HCT116 (cell line): ENCODE measurements at regions not wholly inside any gene's neighbourhood (a gene's known extent, or its start where the extent isn't known, plus 50 kb on each side); places are given as distances from the start of the nearest gene placed in this dataset.

ENCODE experiments used
- ATAC-seq: fragments of 200-7000 bp; cut with Tn5 transposase; 2 replicates; pipeline ENCODE4 v1.9.1; 2020; ENCODE audit warnings: mild to moderate bottlenecking, moderate library complexity
- BruUV-seq: library from RNA; stranded (reverse); fragments of 400-500 nt; replicated peaks from 2 replicates; lab custom pipeline; 2021; lab: Mats Ljungman, UMichigan
- CTCF ChIA-PET: fragments of 300-600 bp; sonication (Branson Sonifier 250); formaldehyde crosslinking; loops from one replicate; lab custom pipeline; 2021; ENCODE audit warnings: antibody characterized with exemption; lab: Charles Lee
- POLR2A ChIA-PET: fragments of 300-600, 350-600 bp; sonication (Branson Sonifier 250); formaldehyde crosslinking; loops from one replicate; lab custom pipeline; 2021; ENCODE audit warnings: antibody characterized with exemption; lab: Charles Lee
- RAD21 ChIA-PET, 2 experiments: fragments of 300-600 bp; sonication (Branson Sonifier 250); formaldehyde crosslinking; loops; one replicate each; lab custom pipeline; 2023; ENCODE audit warnings: low total read pairs in 2 of 2; ENCODE audit not compliant: uncharacterized antibody in 2 of 2, unreplicated experiment in 2 of 2, low non-redundant PET in 1 of 2; lab: Charles Lee
- DNase-seq: peaks from one replicate; pipeline ENCODE4 v3.0.0-alpha.2; 2010; ENCODE audit warnings: low read depth, low spot score
- H2AFZ ChIP-seq: fragments of 200-600 bp; shearing (Covaris generic), sonication (generic); 2 replicates; pipeline ENCODE4 v1.6.1; 2017; ENCODE audit warnings: low read depth, mixed run types, mixed read lengths, antibody characterized with exemption, low read length; ENCODE audit not compliant: poor library complexity, severe bottlenecking
- H3K27ac ChIP-seq: 2 replicates; pipeline ENCODE4 v1.5.1; 2012; ENCODE audit warnings: low read depth, low read length
- H3K27me3 ChIP-seq: fragments of 200-600 bp; sonication (generic); 2 replicates; pipeline ENCODE4 v1.6.1; 2016; ENCODE audit warnings: mixed run types, low read length, mixed read lengths; ENCODE audit not compliant: insufficient read depth
- H3K36me3 ChIP-seq, 2 experiments: fragments of 200-500 bp in 1 of 2; fragments of 200-600 bp in 1 of 2; sonication (Bioruptor generic) in 1 of 2; sonication (generic) in 1 of 2; 2 replicates each; pipeline versions ENCODE4 v1.5.1 to v1.6.1; 2014 to 2016; ENCODE audit warnings: low read length in 2 of 2, inconsistent platforms in 1 of 2, mixed read lengths in 1 of 2, mixed run types in 1 of 2; ENCODE audit not compliant: insufficient read depth in 2 of 2, control insufficient read depth in 1 of 2
- H3K4me1 ChIP-seq, 2 experiments: fragments of 200-600 bp in 1 of 2; sonication (generic) in 1 of 2; 2 replicates each; pipeline versions ENCODE4 v1.5.1 to v1.6.1; 2012 to 2017; ENCODE audit warnings: low read length in 2 of 2, inconsistent platforms in 1 of 2, mild to moderate bottlenecking in 1 of 2, mixed read lengths in 1 of 2, mixed run types in 1 of 2, moderate library complexity in 1 of 2; ENCODE audit not compliant: insufficient read depth in 2 of 2, control insufficient read depth in 1 of 2
- H3K4me2 ChIP-seq: fragments of 200-600 bp; sonication (generic); 2 replicates; pipeline ENCODE4 v1.6.1; 2017; ENCODE audit warnings: mixed run types, low read length, mixed read lengths
- H3K4me3 ChIP-seq, 2 experiments: fragments of 200-600 bp in 1 of 2; sonication (generic) in 1 of 2; replicated peaks in 1 of 2; 2 replicates each; pipeline ENCODE4 v1.5.1; 2011 to 2016; ENCODE audit warnings: low read length in 2 of 2, control low read depth in 1 of 2, low read depth in 1 of 2, mild to moderate bottlenecking in 1 of 2, mixed read lengths in 1 of 2, mixed run types in 1 of 2
- H3K79me2 ChIP-seq: fragments of 200-600 bp; sonication (generic); 2 replicates; pipeline ENCODE4 v1.6.1; 2017; ENCODE audit warnings: mild to moderate bottlenecking, mixed run types, low read length, moderate library complexity, mixed read lengths; ENCODE audit not compliant: insufficient read depth
- H3K9ac ChIP-seq: fragments of 200-600 bp; sonication (generic); 2 replicates; pipeline ENCODE4 v1.6.1; 2016; ENCODE audit warnings: low read length, mixed read lengths
- H3K9me2 ChIP-seq: fragments of 200-600 bp; sonication (generic), shearing (Covaris generic); 2 replicates; pipeline ENCODE4 v1.6.1; 2017; ENCODE audit warnings: mixed run types, mild to moderate bottlenecking, moderate library complexity; ENCODE audit not compliant: insufficient read depth
- H3K9me3 ChIP-seq, 2 experiments: fragments of 200-500 bp in 1 of 2; fragments of 200-600 bp in 1 of 2; sonication (Bioruptor generic) in 1 of 2; sonication (generic) in 1 of 2; 2 replicates each; pipeline ENCODE4 v1.6.1; 2014 to 2017; ENCODE audit warnings: low read length in 2 of 2, mixed read lengths in 2 of 2, inconsistent platforms in 1 of 2, low read depth in 1 of 2, mild to moderate bottlenecking in 1 of 2, mixed run types in 1 of 2, moderate library complexity in 1 of 2; ENCODE audit not compliant: control insufficient read depth in 1 of 2, insufficient read depth in 1 of 2
- H4K20me1 ChIP-seq: fragments of 200-600 bp; sonication (generic), shearing (Covaris generic); 2 replicates; pipeline ENCODE4 v1.6.1; 2017; ENCODE audit warnings: mixed run types, mild to moderate bottlenecking, moderate library complexity; ENCODE audit not compliant: insufficient read depth
- CBX3 ChIP-seq: IDR thresholded peaks from 2 replicates; pipeline ENCODE4 v1.6.1; 2012; ENCODE audit warnings: low read depth
- ELF1 ChIP-seq: IDR thresholded peaks from 2 replicates; pipeline ENCODE4 v1.6.1; 2012; ENCODE audit warnings: low read depth, borderline replicate concordance
- EZH2phosphoT487 ChIP-seq: fragments of 200-600 bp; IDR thresholded peaks from 2 replicates; pipeline ENCODE4 v1.6.1; 2018; ENCODE audit warnings: antibody characterized with exemption, borderline replicate concordance
- SIN3A ChIP-seq: IDR thresholded peaks from 2 replicates; pipeline ENCODE4 v1.6.1; 2012; ENCODE audit warnings: low read depth
- TCF7L2 ChIP-seq: IDR thresholded peaks from 2 replicates; pipeline ENCODE4 v1.7.0; 2011; ENCODE audit warnings: borderline replicate concordance, inconsistent platforms; ENCODE audit not compliant: insufficient read depth, insufficient read length; ENCODE audit errors: extremely low read depth
- YY1 ChIP-seq: IDR thresholded peaks from 2 replicates; pipeline ENCODE4 v1.6.1; 2011; ENCODE audit warnings: low read length, low read depth, moderate library complexity, mild to moderate bottlenecking; ENCODE audit not compliant: insufficient replicate concordance; ENCODE audit errors: extremely low read depth
- intact Hi-C: fragments of 100-400 bp; cut with micrococcal nuclease; formaldehyde crosslinking; loops from 2 replicates; pipeline ENCODE4 v1.10.0; 2022
- TF ChIP-seq, protein P1 (sequence below), 3 experiments: fragments of 200-600 bp in 1 of 3; sonication (generic) in 1 of 3; IDR thresholded peaks in 2 of 3; conservative IDR thresholded peaks in 1 of 3; 2 replicates each; pipeline ENCODE4 v1.5.1; 2012 to 2017; ENCODE audit warnings: low read depth in 2 of 3, low read length in 2 of 3, antibody characterized with exemption in 1 of 3, borderline replicate concordance in 1 of 3, control low read depth in 1 of 3, mild to moderate bottlenecking in 1 of 3, mixed read lengths in 1 of 3, mixed run types in 1 of 3, moderate library complexity in 1 of 3; ENCODE audit not compliant: insufficient read depth in 1 of 3
- TF ChIP-seq, protein P2 (sequence below): IDR thresholded peaks from 2 replicates; pipeline ENCODE4 v1.6.1; 2012

DNA sequence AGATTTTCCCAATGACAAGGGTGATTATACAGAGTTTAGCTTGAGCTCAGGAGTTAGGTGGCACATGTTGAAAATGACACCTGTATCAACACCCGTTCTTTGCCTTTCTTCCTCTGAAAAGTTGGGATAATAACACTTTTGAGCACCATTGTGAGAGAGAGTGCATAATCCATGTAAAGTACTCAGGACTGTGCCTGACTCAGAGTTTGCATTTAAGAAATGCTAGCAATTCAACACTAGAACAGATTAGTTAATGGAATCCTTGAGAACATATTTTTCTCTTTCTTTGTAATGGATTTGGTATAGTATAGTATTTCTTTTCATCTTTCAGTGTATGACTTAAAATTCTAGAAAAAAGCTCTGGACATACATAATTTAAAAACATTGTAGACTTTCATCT, 449.2 kb downstream of the GJA1 start:
- intact Hi-C loops, result no loop called here
- Histone ChIP-seq H2AFZ (no peak overlapping the region), H3K4me2 (no peak overlapping the region), H4K20me1 (no peaks in the 10 kb centered on the region), H3K36me3 (no peaks in the 10 kb centered on the region), H3K27ac (no peak overlapping the region), H3K9me3 (no peaks in the 10 kb centered on the region), H3K9ac (no peak overlapping the region), H3K27me3 (no peaks in the 10 kb centered on the region), H3K4me3 (no peak overlapping the region), H3K79me2 (no peaks in the 10 kb centered on the region), H3K9me2 (no peaks in the 10 kb centered on the region), H3K4me1 (peaks cover 0 to 7% of the 10 kb centered on the region in 2 experiments; a peak in 1 of 4 replicates)
- no TSS peak for BruUV-seq
- no peak for DNase-seq
- RAD21 ChIA-PET, result no interaction called here
- CTCF ChIA-PET, result no interaction called here
- ATAC-seq, result no peak
- TF ChIP-seq, protein P1, sequence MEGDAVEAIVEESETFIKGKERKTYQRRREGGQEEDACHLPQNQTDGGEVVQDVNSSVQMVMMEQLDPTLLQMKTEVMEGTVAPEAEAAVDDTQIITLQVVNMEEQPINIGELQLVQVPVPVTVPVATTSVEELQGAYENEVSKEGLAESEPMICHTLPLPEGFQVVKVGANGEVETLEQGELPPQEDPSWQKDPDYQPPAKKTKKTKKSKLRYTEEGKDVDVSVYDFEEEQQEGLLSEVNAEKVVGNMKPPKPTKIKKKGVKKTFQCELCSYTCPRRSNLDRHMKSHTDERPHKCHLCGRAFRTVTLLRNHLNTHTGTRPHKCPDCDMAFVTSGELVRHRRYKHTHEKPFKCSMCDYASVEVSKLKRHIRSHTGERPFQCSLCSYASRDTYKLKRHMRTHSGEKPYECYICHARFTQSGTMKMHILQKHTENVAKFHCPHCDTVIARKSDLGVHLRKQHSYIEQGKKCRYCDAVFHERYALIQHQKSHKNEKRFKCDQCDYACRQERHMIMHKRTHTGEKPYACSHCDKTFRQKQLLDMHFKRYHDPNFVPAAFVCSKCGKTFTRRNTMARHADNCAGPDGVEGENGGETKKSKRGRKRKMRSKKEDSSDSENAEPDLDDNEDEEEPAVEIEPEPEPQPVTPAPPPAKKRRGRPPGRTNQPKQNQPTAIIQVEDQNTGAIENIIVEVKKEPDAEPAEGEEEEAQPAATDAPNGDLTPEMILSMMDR (IDR thresholded peaks at IDR 0.05 in 2 of 3, conservative IDR thresholded peaks at IDR 0.05 in 1 of 3; ENCODE audit: borderline replicate concordance in 1 of 3, insufficient read depth in 1 of 3, low read depth in 2 of 3, low read length in 2 of 3), result no peak
- TF ChIP-seq TCF7L2 (no peak), EZH2phosphoT487 (no peak), CBX3 (no peak), SIN3A (no peak), ELF1 (no peak), YY1 (no peak)
- TF ChIP-seq, protein P2, sequence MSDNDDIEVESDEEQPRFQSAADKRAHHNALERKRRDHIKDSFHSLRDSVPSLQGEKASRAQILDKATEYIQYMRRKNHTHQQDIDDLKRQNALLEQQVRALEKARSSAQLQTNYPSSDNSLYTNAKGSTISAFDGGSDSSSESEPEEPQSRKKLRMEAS, result no peak
- POLR2A ChIA-PET, result no interaction called here
